OCI-LY1 (cell line): ENCODE measurements at regions not wholly inside any gene's neighbourhood (a gene's known extent, or its start where the extent isn't known, plus 50 kb on each side); places are given as distances from the start of the nearest gene placed in this dataset.

Source experiments
- H2AFZ ChIP-seq: fragments of 200-600 bp; sonication (generic), shearing (Covaris generic); 2 replicates; pipeline ENCODE4 v1.6.0; 2014; ENCODE audit warnings: antibody characterized with exemption, mild to moderate bottlenecking, low read length
- H3F3A ChIP-seq: fragments of 200-600 bp; sonication (generic), shearing (Covaris generic); 2 replicates; pipeline ENCODE4 v1.6.0; 2014; ENCODE audit warnings: mild to moderate bottlenecking, antibody characterized with exemption, low read length, moderate library complexity; ENCODE audit not compliant: insufficient read depth
- H3K27ac ChIP-seq: fragments of 200-600 bp; sonication (generic); 2 replicates; pipeline ENCODE4 v1.5.1; 2014; ENCODE audit warnings: low read length, mixed run types, mild to moderate bottlenecking, low read depth; ENCODE audit not compliant: poor library complexity, severe bottlenecking
- H3K27me3 ChIP-seq: fragments of 200-600 bp; sonication (generic); 2 replicates; pipeline ENCODE4 v1.6.0; 2014; ENCODE audit warnings: antibody characterized with exemption, mild to moderate bottlenecking, low read length, moderate library complexity; ENCODE audit not compliant: insufficient read depth
- H3K36me3 ChIP-seq: fragments of 200-600 bp; sonication (generic); 2 replicates; pipeline ENCODE4 v1.6.1; 2014; ENCODE audit warnings: mild to moderate bottlenecking, antibody characterized with exemption, low read length, moderate library complexity, mixed read lengths; ENCODE audit not compliant: insufficient read depth
- H3K4me1 ChIP-seq: fragments of 200-600 bp; sonication (generic); 2 replicates; pipeline ENCODE4 v1.5.1; 2014; ENCODE audit warnings: mild to moderate bottlenecking, low read length, moderate library complexity; ENCODE audit not compliant: insufficient read depth, severe bottlenecking
- H3K4me2 ChIP-seq: fragments of 200-600 bp; sonication (generic), shearing (Covaris generic); 2 replicates; pipeline ENCODE4 v1.6.1; 2014; ENCODE audit warnings: low read length
- H3K4me3 ChIP-seq: fragments of 200-600 bp; sonication (generic); 2 replicates; pipeline ENCODE4 v1.5.1; 2014; ENCODE audit warnings: low read length, low read depth, mild to moderate bottlenecking, mixed read lengths; ENCODE audit not compliant: poor library complexity, severe bottlenecking
- H3K79me2 ChIP-seq: fragments of 200-600 bp; shearing (Covaris generic); 2 replicates; pipeline ENCODE4 v1.6.1; 2016; ENCODE audit warnings: mixed run types, low read length, mixed read lengths; ENCODE audit not compliant: insufficient read depth
- H3K9ac ChIP-seq: fragments of 200-600 bp; sonication (generic), shearing (Covaris generic); 2 replicates; pipeline ENCODE4 v1.6.1; 2014; ENCODE audit warnings: mild to moderate bottlenecking, low read length, mixed read lengths
- H3K9me2 ChIP-seq: fragments of 200-600 bp; sonication (generic), shearing (Covaris generic); 2 replicates; pipeline ENCODE4 v1.6.1; 2014; ENCODE audit warnings: low read depth, mild to moderate bottlenecking, low read length, mixed read lengths
- H3K9me3 ChIP-seq: fragments of 200-600 bp; shearing (Covaris generic); 2 replicates; pipeline ENCODE4 v1.6.1; 2014; ENCODE audit warnings: low read length, mixed read lengths
- H4K20me1 ChIP-seq: fragments of 200-600 bp; sonication (generic), shearing (Covaris generic); 2 replicates; pipeline ENCODE4 v1.6.0; 2016; ENCODE audit warnings: mild to moderate bottlenecking, low read length; ENCODE audit not compliant: insufficient read depth
- EZH2 ChIP-seq: fragments of 200-600 bp; sonication (generic), shearing (Covaris generic); IDR thresholded peaks from 2 replicates; pipeline ENCODE4 v1.8.0; 2017; ENCODE audit warnings: borderline replicate concordance, mixed run types, mild to moderate bottlenecking, antibody characterized with exemption, low read length, moderate library complexity, mixed read lengths
- TF ChIP-seq, protein P1 (sequence below): fragments of 200-600 bp; sonication (generic), shearing (Covaris generic); IDR thresholded peaks from 2 replicates; pipeline ENCODE4 v1.5.1; 2017; ENCODE audit warnings: mild to moderate bottlenecking, antibody characterized with exemption, low read length, moderate library complexity, mixed read lengths

DNA sequence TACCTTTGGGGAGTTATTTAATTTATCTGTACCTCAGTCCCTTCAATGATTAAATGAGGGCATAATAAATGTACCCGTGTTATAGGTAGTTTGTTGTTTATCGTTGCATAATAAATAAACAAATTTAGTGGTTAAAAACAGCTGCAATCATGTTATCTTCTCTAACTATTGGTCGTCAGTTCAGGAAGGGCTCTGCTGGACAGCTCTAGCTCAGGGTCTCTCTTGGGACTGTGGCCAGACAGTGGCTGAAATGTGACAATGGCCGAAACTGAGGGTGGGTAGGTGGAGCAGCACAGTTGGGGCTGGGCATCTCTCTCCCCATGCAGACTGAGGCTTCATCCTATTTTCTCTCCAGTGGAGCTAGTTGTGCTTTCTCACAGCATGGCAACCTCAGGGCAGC is 632.1 kb upstream of the HS6ST1 start:
- H3K36me3 ChIP-seq = no peaks in the 10 kb centered on the region
- no peaks in the 10 kb centered on the region for H4K20me1 ChIP-seq

GRCh38 chr2:128958241-128958640 is 639.6 kb upstream of the HS6ST1 start:
- no peaks in the 10 kb centered on the region for H3K36me3 ChIP-seq
- no peak for TF ChIP-seq EZH2
- TF ChIP-seq, protein P1, sequence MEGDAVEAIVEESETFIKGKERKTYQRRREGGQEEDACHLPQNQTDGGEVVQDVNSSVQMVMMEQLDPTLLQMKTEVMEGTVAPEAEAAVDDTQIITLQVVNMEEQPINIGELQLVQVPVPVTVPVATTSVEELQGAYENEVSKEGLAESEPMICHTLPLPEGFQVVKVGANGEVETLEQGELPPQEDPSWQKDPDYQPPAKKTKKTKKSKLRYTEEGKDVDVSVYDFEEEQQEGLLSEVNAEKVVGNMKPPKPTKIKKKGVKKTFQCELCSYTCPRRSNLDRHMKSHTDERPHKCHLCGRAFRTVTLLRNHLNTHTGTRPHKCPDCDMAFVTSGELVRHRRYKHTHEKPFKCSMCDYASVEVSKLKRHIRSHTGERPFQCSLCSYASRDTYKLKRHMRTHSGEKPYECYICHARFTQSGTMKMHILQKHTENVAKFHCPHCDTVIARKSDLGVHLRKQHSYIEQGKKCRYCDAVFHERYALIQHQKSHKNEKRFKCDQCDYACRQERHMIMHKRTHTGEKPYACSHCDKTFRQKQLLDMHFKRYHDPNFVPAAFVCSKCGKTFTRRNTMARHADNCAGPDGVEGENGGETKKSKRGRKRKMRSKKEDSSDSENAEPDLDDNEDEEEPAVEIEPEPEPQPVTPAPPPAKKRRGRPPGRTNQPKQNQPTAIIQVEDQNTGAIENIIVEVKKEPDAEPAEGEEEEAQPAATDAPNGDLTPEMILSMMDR = no peak
- H3K9me3 ChIP-seq = no peaks in the 10 kb centered on the region
- no peaks in the 10 kb centered on the region for H3F3A ChIP-seq
- no peaks in the 10 kb centered on the region for H3K27me3 ChIP-seq
- H3K79me2 ChIP-seq = no peaks in the 10 kb centered on the region
- H4K20me1 ChIP-seq = no peaks in the 10 kb centered on the region
- no peaks in the 10 kb centered on the region for H3K4me1 ChIP-seq
- H3K9me2 ChIP-seq = no peaks in the 10 kb centered on the region
- H3K4me3 ChIP-seq = no peak overlapping the region
- no peak overlapping the region for H2AFZ ChIP-seq
- no peak overlapping the region for H3K9ac ChIP-seq
- H3K27ac ChIP-seq = no peak overlapping the region
- H3K4me2 ChIP-seq = no peak overlapping the region

More for the DNA sequence above, 632.1 kb upstream of the HS6ST1 start:
- H3K4me2 ChIP-seq = no peak overlapping the region
- no peaks in the 10 kb centered on the region for H3K79me2 ChIP-seq
- no peak overlapping the region for H3K27ac ChIP-seq
- no peaks in the 10 kb centered on the region for H3F3A ChIP-seq
- H3K27me3 ChIP-seq = no peaks in the 10 kb centered on the region
- no peaks in the 10 kb centered on the region for H3K9me2 ChIP-seq
- H2AFZ ChIP-seq = no peak overlapping the region
- no peaks in the 10 kb centered on the region for H3K9me3 ChIP-seq
- no peaks in the 10 kb centered on the region for H3K4me1 ChIP-seq
- no peak overlapping the region for H3K9ac ChIP-seq
- no peak for TF ChIP-seq EZH2
- TF ChIP-seq, protein P1 = no peak
- no peak overlapping the region for H3K4me3 ChIP-seq

GRCh38 chr2:128967646-128968045 is 649.0 kb upstream of the HS6ST1 start:
- Histone ChIP-seq H3K9me2 (no peaks in the 10 kb centered on the region), H3K4me2 (no peak overlapping the region), H4K20me1 (no peaks in the 10 kb centered on the region), H3K4me3 (no peak overlapping the region), H2AFZ (no peak overlapping the region), H3K27ac (no peak overlapping the region), H3K36me3 (no peaks in the 10 kb centered on the region), H3K4me1 (no peaks in the 10 kb centered on the region), H3K27me3 (no peaks in the 10 kb centered on the region), H3K9ac (no peak overlapping the region), H3F3A (no peaks in the 10 kb centered on the region), H3K9me3 (no peaks in the 10 kb centered on the region), H3K79me2 (no peaks in the 10 kb centered on the region)
- TF ChIP-seq, protein P1 = no peak
- no peak for TF ChIP-seq EZH2
